ENCODE measurements at regions not wholly inside any gene's neighbourhood (a gene's known extent, or its start where the extent isn't known, plus 50 kb on each side); places are given as distances from the start of the nearest gene placed in this dataset.
"Not testable (repeated sequence)": the region's sequence is repeated elsewhere in the genome, so short reads cannot be mapped to it uniquely, and the experiment has no call there.

DNA sequence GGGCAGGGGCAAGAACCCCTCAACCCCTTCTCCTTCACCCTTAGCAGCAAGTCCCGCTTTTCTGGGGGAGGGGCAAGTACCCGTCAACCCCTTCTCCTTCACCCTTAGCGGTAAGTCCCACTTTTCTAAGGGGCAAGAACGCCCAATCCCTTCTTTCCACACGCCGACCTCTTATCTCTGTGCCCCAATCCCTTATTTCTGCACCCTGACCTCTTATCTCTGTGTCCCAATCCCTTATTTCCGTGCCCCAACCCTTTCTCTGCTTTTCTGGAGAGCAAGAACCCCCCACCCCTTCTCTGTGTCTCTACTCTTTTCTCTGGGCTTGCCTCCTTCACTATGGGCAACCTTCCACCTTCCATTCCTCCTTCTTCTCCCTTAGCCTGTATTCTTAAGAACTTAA lies 225.0 kb upstream of the DUSP10 start:
- not testable (repeated sequence) for TF ChIP-seq CTCF (IDR thresholded peaks at IDR 0.05; ENCODE audit: low read depth, low read length, poor library complexity, severe bottlenecking); EZH2phosphoT487 (IDR thresholded peaks at IDR 0.05; ENCODE audit: borderline replicate concordance, low read length)
